ENCODE measurements at regions not wholly inside any gene's neighbourhood (a gene's known extent, or its start where the extent isn't known, plus 50 kb on each side); places are given as distances from the start of the nearest gene placed in this dataset.

GRCh38 chr4:63894161-63894560 is 515.1 kb downstream of the TECRL start:
- TF ChIP-seq, protein P1, sequence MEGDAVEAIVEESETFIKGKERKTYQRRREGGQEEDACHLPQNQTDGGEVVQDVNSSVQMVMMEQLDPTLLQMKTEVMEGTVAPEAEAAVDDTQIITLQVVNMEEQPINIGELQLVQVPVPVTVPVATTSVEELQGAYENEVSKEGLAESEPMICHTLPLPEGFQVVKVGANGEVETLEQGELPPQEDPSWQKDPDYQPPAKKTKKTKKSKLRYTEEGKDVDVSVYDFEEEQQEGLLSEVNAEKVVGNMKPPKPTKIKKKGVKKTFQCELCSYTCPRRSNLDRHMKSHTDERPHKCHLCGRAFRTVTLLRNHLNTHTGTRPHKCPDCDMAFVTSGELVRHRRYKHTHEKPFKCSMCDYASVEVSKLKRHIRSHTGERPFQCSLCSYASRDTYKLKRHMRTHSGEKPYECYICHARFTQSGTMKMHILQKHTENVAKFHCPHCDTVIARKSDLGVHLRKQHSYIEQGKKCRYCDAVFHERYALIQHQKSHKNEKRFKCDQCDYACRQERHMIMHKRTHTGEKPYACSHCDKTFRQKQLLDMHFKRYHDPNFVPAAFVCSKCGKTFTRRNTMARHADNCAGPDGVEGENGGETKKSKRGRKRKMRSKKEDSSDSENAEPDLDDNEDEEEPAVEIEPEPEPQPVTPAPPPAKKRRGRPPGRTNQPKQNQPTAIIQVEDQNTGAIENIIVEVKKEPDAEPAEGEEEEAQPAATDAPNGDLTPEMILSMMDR (IDR thresholded peaks at IDR 0.05): no peak
- TF ChIP-seq POLR2AphosphoS5 (IDR thresholded peaks at IDR 0.05) (no peak), EP300 (IDR thresholded peaks at IDR 0.05) (no peak), POLR2A (IDR thresholded peaks at IDR 0.05) (no peak)
